PC-9 (cell line): ENCODE measurements at regions not wholly inside any gene's neighbourhood (a gene's known extent, or its start where the extent isn't known, plus 50 kb on each side); places are given as distances from the start of the nearest gene placed in this dataset.

Experiments used
- BruUV-seq: library from RNA; stranded (reverse); fragments of 400-500 nt; replicated peaks from 2 replicates; lab custom pipeline; 2021; lab: Mats Ljungman, UMichigan
- CTCF ChIA-PET: fragments of 300-600 bp; sonication (Branson Sonifier 250); formaldehyde crosslinking; loops from one replicate; lab custom pipeline; 2022; ENCODE audit warnings: antibody characterized with exemption; lab: Charles Lee
- POLR2A ChIA-PET: fragments of 300-600 bp; sonication (Branson Sonifier 250); formaldehyde crosslinking; loops from one replicate; lab custom pipeline; 2022; ENCODE audit warnings: antibody characterized with exemption; ENCODE audit not compliant: unreplicated experiment; lab: Charles Lee
- DNase-seq, 2 experiments: peaks; one replicate each; pipeline versions ENCODE4 v3.0.0 to v3.0.0-alpha.2; 2015 to 2022; ENCODE audit warnings: mixed read lengths in 1 of 2
- H2AFZ ChIP-seq: fragments of 200-600 bp; sonication (generic); 2 replicates; pipeline ENCODE4 v1.8.1; 2017; ENCODE audit warnings: antibody characterized with exemption
- H3F3A ChIP-seq: fragments of 200-600 bp; sonication (generic); 2 replicates; pipeline ENCODE4 v1.8.1; 2017; ENCODE audit warnings: antibody characterized with exemption, mild to moderate bottlenecking, low read depth; ENCODE audit not compliant: insufficient read depth
- H3K27ac ChIP-seq: fragments of 200-600 bp; sonication (generic); 2 replicates; pipeline ENCODE4 v1.6.1; 2016; ENCODE audit warnings: mixed run types
- H3K27me3 ChIP-seq: fragments of 200-600 bp; sonication (generic); 2 replicates; pipeline ENCODE4 v1.6.1; 2016; ENCODE audit warnings: low read depth, mixed run types; ENCODE audit not compliant: insufficient read depth
- H3K36me3 ChIP-seq: fragments of 200-600 bp; sonication (generic); 2 replicates; pipeline ENCODE4 v1.6.1; 2016; ENCODE audit warnings: low read depth, mixed run types
- H3K4me1 ChIP-seq: fragments of 200-600 bp; sonication (generic); replicated peaks from 2 replicates; pipeline ENCODE4 v1.6.1; 2016; ENCODE audit warnings: mixed run types; ENCODE audit not compliant: insufficient read depth
- H3K4me2 ChIP-seq: fragments of 200-600 bp; sonication (generic); 2 replicates; pipeline ENCODE4 v1.6.1; 2017; ENCODE audit warnings: mixed run types
- H3K4me3 ChIP-seq: fragments of 200-600 bp; sonication (generic); 2 replicates; pipeline ENCODE4 v1.6.1; 2016; ENCODE audit warnings: mixed run types
- H3K79me2 ChIP-seq: fragments of 200-600 bp; sonication (generic); 2 replicates; pipeline ENCODE4 v1.6.1; 2017; ENCODE audit warnings: low read depth, mixed run types
- H3K9me2 ChIP-seq: fragments of 200-600 bp; sonication (generic); 2 replicates; pipeline ENCODE4 v1.8.1; 2017; ENCODE audit warnings: mild to moderate bottlenecking; ENCODE audit not compliant: insufficient read depth
- H3K9me3 ChIP-seq: fragments of 200-600 bp; sonication (generic); 2 replicates; pipeline ENCODE4 v1.8.1; 2016; ENCODE audit warnings: low read depth; ENCODE audit not compliant: insufficient read depth
- H4K20me1 ChIP-seq: fragments of 200-600 bp; sonication (generic); 2 replicates; pipeline ENCODE4 v1.8.1; 2017; ENCODE audit not compliant: insufficient read depth
- CTCF ChIP-seq: fragments of 200-600 bp; sonication (generic); conservative IDR thresholded peaks from 2 replicates; pipeline ENCODE4 v1.6.1; 2017; ENCODE audit warnings: mixed run types, antibody characterized with exemption, mild to moderate bottlenecking, moderate library complexity
- EZH2 ChIP-seq: fragments of 200-600 bp; sonication (generic); IDR thresholded peaks from 2 replicates; pipeline ENCODE4 v1.8.0; 2017; ENCODE audit warnings: antibody characterized with exemption, low read depth
- intact Hi-C: fragments of 100-400 bp; cut with micrococcal nuclease; formaldehyde crosslinking; loops from one replicate; pipeline ENCODE4 v1.10.0; 2022; ENCODE audit not compliant: unreplicated experiment

- no peaks in the 10 kb centered on the region for H3K79me2 ChIP-seq
- DNase-seq, result no peak
These were observed 115.7 kb upstream of the MXRA5 start for GRCh38 chrX:3462166-3462508.

GRCh38 chrX:3461397-3462165 is 115.1 kb upstream of the MXRA5 start:
- Histone ChIP-seq H3K9me3 (no peaks in the 10 kb centered on the region), H3K9me2 (no peaks in the 10 kb centered on the region), H2AFZ (peak overlapping the region; percentile 39; the same call in 1 of the 2 replicates), H3K4me1 (peaks cover 12% of the 10 kb centered on the region), H3K27ac (no peak overlapping the region), H3K4me3 (0 out of 2 replicates have a peak overlapping the region, but pooled peaks have one; percentile 11), H3K79me2 (no peaks in the 10 kb centered on the region), H3F3A (no peaks in the 10 kb centered on the region), H3K4me2 (peak overlapping the region; percentile 61), H4K20me1 (no peaks in the 10 kb centered on the region), H3K36me3 (no peaks in the 10 kb centered on the region), H3K27me3 (no peaks in the 10 kb centered on the region)
- DNase-seq, result no peak
- POLR2A ChIA-PET, result no interaction called here
- no TSS peak for BruUV-seq
- no peak for TF ChIP-seq CTCF
- no peak for TF ChIP-seq EZH2
- intact Hi-C loops, result no loop called here
- CTCF ChIA-PET, result no interaction called here

More at GRCh38 chrX:3462166-3462508, 115.7 kb upstream of the MXRA5 start:
- intact Hi-C loops, result no loop called here
- ChIA-PET CTCF (no interaction called here), POLR2A (no interaction called here)
- H2AFZ ChIP-seq, result no peak overlapping the region; the same call in 1 of the 2 replicates
- no peak for TF ChIP-seq EZH2
- TF ChIP-seq CTCF, result no peak
- H3F3A ChIP-seq, result no peaks in the 10 kb centered on the region
- H3K27ac ChIP-seq, result no peak overlapping the region
- H3K27me3 ChIP-seq, result no peaks in the 10 kb centered on the region
- BruUV-seq, result no TSS peak
- no peaks in the 10 kb centered on the region for H3K9me2 ChIP-seq
- H3K36me3 ChIP-seq, result no peaks in the 10 kb centered on the region
- H3K4me3 ChIP-seq, result no peak overlapping the region
- 0 out of 2 replicates have a peak overlapping the region, but pooled peaks have one; percentile 61 for H3K4me2 ChIP-seq
- H3K4me1 ChIP-seq, result peaks cover 12% of the 10 kb centered on the region
- H3K9me3 ChIP-seq, result no peaks in the 10 kb centered on the region
- no peaks in the 10 kb centered on the region for H4K20me1 ChIP-seq

- no TSS peak for BruUV-seq
- Histone ChIP-seq H3K4me3 (no peak overlapping the region), H3K27ac (no peak overlapping the region), H3K9me3 (no peaks in the 10 kb centered on the region), H3K79me2 (no peaks in the 10 kb centered on the region), H3K36me3 (no peaks in the 10 kb centered on the region), H3F3A (no peaks in the 10 kb centered on the region), H3K27me3 (no peaks in the 10 kb centered on the region), H3K9me2 (no peaks in the 10 kb centered on the region), H3K4me1 (no peaks in the 10 kb centered on the region; the same call in 1 of the 2 replicates), H4K20me1 (no peaks in the 10 kb centered on the region), H3K4me2 (no peak overlapping the region), H2AFZ (no peak overlapping the region)
- CTCF ChIA-PET, result no interaction called here
- POLR2A ChIA-PET, result no interaction called here
- intact Hi-C loops, result no loop called here
- DNase-seq, result no peak
- no peak for TF ChIP-seq EZH2
- no peak for TF ChIP-seq CTCF
These were observed 109.3 kb upstream of the MXRA5 start for GRCh38 chrX:3455796-3456195.
